PC-3 (cell line): ENCODE measurements at regions not wholly inside any gene's neighbourhood (a gene's known extent, or its start where the extent isn't known, plus 50 kb on each side); places are given as distances from the start of the nearest gene placed in this dataset.

ENCODE experiments used
- EZH2 ChIP-seq: fragments of 300-600 bp; sonication (generic); IDR thresholded peaks from one replicate; pipeline ENCODE4 v1.6.1; 2017; ENCODE audit warnings: antibody characterized with exemption, mild to moderate bottlenecking, low read length; ENCODE audit not compliant: unreplicated experiment
- EZH2phosphoT487 ChIP-seq: fragments of 300-600 bp; sonication (generic); IDR thresholded peaks from 2 replicates; pipeline ENCODE4 v1.6.1; 2018; ENCODE audit warnings: mild to moderate bottlenecking, antibody characterized with exemption, low read length, borderline replicate concordance
- TF ChIP-seq, protein P1 (sequence below): fragments of 300-600 bp; sonication (generic); conservative IDR thresholded peaks from 2 replicates; pipeline ENCODE4 v1.5.1; 2017; ENCODE audit warnings: antibody characterized with exemption, low read depth, mild to moderate bottlenecking, low read length

GRCh38 chr2:156812496-156812895, 376.3 kb downstream of the GPD2 start:
- TF ChIP-seq, protein P1, sequence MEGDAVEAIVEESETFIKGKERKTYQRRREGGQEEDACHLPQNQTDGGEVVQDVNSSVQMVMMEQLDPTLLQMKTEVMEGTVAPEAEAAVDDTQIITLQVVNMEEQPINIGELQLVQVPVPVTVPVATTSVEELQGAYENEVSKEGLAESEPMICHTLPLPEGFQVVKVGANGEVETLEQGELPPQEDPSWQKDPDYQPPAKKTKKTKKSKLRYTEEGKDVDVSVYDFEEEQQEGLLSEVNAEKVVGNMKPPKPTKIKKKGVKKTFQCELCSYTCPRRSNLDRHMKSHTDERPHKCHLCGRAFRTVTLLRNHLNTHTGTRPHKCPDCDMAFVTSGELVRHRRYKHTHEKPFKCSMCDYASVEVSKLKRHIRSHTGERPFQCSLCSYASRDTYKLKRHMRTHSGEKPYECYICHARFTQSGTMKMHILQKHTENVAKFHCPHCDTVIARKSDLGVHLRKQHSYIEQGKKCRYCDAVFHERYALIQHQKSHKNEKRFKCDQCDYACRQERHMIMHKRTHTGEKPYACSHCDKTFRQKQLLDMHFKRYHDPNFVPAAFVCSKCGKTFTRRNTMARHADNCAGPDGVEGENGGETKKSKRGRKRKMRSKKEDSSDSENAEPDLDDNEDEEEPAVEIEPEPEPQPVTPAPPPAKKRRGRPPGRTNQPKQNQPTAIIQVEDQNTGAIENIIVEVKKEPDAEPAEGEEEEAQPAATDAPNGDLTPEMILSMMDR = no peak
- TF ChIP-seq EZH2 = no peak
- no peak for TF ChIP-seq EZH2phosphoT487
